ENCODE measurements at regions not wholly inside any gene's neighbourhood (a gene's known extent, or its start where the extent isn't known, plus 50 kb on each side); places are given as distances from the start of the nearest gene placed in this dataset.

- Histone ChIP-seq H3K27ac (no peak overlapping the region), H3K27me3 (replicated peaks; ENCODE audit: insufficient read depth) (no peaks in the 10 kb centered on the region), H3K36me3 (no peaks in the 10 kb centered on the region), H3K4me3 (no peak overlapping the region), H3K9me3 (no peaks in the 10 kb centered on the region), H3K4me1 (replicated peaks) (no peaks in the 10 kb centered on the region)
- DNase-seq (ENCODE audit: low spot score): no peak
- intact Hi-C loops (cut with DNase I): no loop called here
- 73% methylated on average over 1 of the region's 1 CpG for WGBS
- TF ChIP-seq CTCF (IDR thresholded peaks at IDR 0.05) (peak in 1 of 4 experiments; percentile 14), POLR2A (IDR thresholded peaks at IDR 0.05) (no peak), POLR2AphosphoS5 (IDR thresholded peaks at IDR 0.05) (no peak)
Observed at GRCh38 chr10:90437452-90437851, 420.4 kb downstream of the HTR7 start.

GRCh38 chr10:90440870-90441269 lies 417.0 kb downstream of the HTR7 start:
- TF ChIP-seq POLR2A (IDR thresholded peaks at IDR 0.05) (no peak), CTCF (IDR thresholded peaks at IDR 0.05) (no peak), POLR2AphosphoS5 (IDR thresholded peaks at IDR 0.05) (no peak)
- H3K9me3 ChIP-seq: no peaks in the 10 kb centered on the region
- H3K27me3 ChIP-seq (replicated peaks; ENCODE audit: insufficient read depth): no peaks in the 10 kb centered on the region
- DNase-seq (ENCODE audit: low spot score): no peak
- H3K27ac ChIP-seq: no peak overlapping the region
- 100% methylated on average over 2 of the region's 2 CpGs for WGBS
- H3K36me3 ChIP-seq: no peaks in the 10 kb centered on the region
- H3K4me3 ChIP-seq: no peak overlapping the region
- H3K4me1 ChIP-seq (replicated peaks): no peaks in the 10 kb centered on the region
- intact Hi-C loops (cut with DNase I): no loop called here

- WGBS: 78% methylated on average over 3 of the region's 3 CpGs
- Histone ChIP-seq H3K36me3 (no peaks in the 10 kb centered on the region), H3K27ac (no peak overlapping the region), H3K4me3 (no peak overlapping the region), H3K9me3 (no peaks in the 10 kb centered on the region), H3K4me1 (replicated peaks) (no peaks in the 10 kb centered on the region), H3K27me3 (replicated peaks; ENCODE audit: insufficient read depth) (no peaks in the 10 kb centered on the region)
- DNase-seq (ENCODE audit: low spot score): no peak
- intact Hi-C loops (cut with DNase I): no loop called here
- no peak for TF ChIP-seq POLR2AphosphoS5 (IDR thresholded peaks at IDR 0.05)
- no peak for TF ChIP-seq CTCF (IDR thresholded peaks at IDR 0.05)
- TF ChIP-seq POLR2A (IDR thresholded peaks at IDR 0.05): no peak
Observed at GRCh38 chr10:90443342-90443741, 414.5 kb downstream of the HTR7 start.

- no peak for DNase-seq (ENCODE audit: low spot score)
- Histone ChIP-seq H3K4me1 (replicated peaks) (no peaks in the 10 kb centered on the region), H3K27me3 (replicated peaks; ENCODE audit: insufficient read depth) (no peaks in the 10 kb centered on the region), H3K4me3 (no peak overlapping the region), H3K27ac (no peak overlapping the region), H3K9me3 (no peaks in the 10 kb centered on the region), H3K36me3 (no peaks in the 10 kb centered on the region)
- TF ChIP-seq CTCF (IDR thresholded peaks at IDR 0.05) (no peak), POLR2AphosphoS5 (IDR thresholded peaks at IDR 0.05) (no peak)
- intact Hi-C loops (cut with DNase I): no loop called here
- 28% methylated on average over 3 of the region's 3 CpGs for WGBS
Observed at GRCh38 chr10:90447831-90448230, 410.0 kb downstream of the HTR7 start.

- Histone ChIP-seq H3K4me1 (replicated peaks) (no peaks in the 10 kb centered on the region), H3K9me3 (no peaks in the 10 kb centered on the region), H3K27ac (no peak overlapping the region), H3K36me3 (no peaks in the 10 kb centered on the region), H3K4me3 (no peak overlapping the region), H3K27me3 (replicated peaks; ENCODE audit: insufficient read depth) (no peaks in the 10 kb centered on the region)
- no peak for TF ChIP-seq POLR2AphosphoS5 (IDR thresholded peaks at IDR 0.05)
- no peak for TF ChIP-seq CTCF (IDR thresholded peaks at IDR 0.05)
- TF ChIP-seq POLR2A (IDR thresholded peaks at IDR 0.05): no peak
- no peak for DNase-seq (ENCODE audit: low spot score)
- intact Hi-C loops (cut with DNase I): no loop called here
Observed at GRCh38 chr10:90450797-90451196, 407.0 kb downstream of the HTR7 start.
